HCT116 (cell line): ENCODE measurements at regions not wholly inside any gene's neighbourhood (a gene's known extent, or its start where the extent isn't known, plus 50 kb on each side); places are given as distances from the start of the nearest gene placed in this dataset.

Experiments
- ATAC-seq: fragments of 200-7000 bp; cut with Tn5 transposase; 2 replicates; pipeline ENCODE4 v1.9.1; 2020; ENCODE audit warnings: mild to moderate bottlenecking, moderate library complexity
- BruUV-seq: library from RNA; stranded (reverse); fragments of 400-500 nt; replicated peaks from 2 replicates; lab custom pipeline; 2021; lab: Mats Ljungman, UMichigan
- CTCF ChIA-PET: fragments of 300-600 bp; sonication (Branson Sonifier 250); formaldehyde crosslinking; loops from one replicate; lab custom pipeline; 2021; ENCODE audit warnings: antibody characterized with exemption; lab: Charles Lee
- POLR2A ChIA-PET: fragments of 300-600, 350-600 bp; sonication (Branson Sonifier 250); formaldehyde crosslinking; loops from one replicate; lab custom pipeline; 2021; ENCODE audit warnings: antibody characterized with exemption; lab: Charles Lee
- RAD21 ChIA-PET, 2 experiments: fragments of 300-600 bp; sonication (Branson Sonifier 250); formaldehyde crosslinking; loops; one replicate each; lab custom pipeline; 2023; ENCODE audit warnings: low total read pairs in 2 of 2; ENCODE audit not compliant: uncharacterized antibody in 2 of 2, unreplicated experiment in 2 of 2, low non-redundant PET in 1 of 2; lab: Charles Lee
- DNase-seq: peaks from one replicate; pipeline ENCODE4 v3.0.0-alpha.2; 2010; ENCODE audit warnings: low read depth, low spot score
- H2AFZ ChIP-seq: fragments of 200-600 bp; shearing (Covaris generic), sonication (generic); 2 replicates; pipeline ENCODE4 v1.6.1; 2017; ENCODE audit warnings: low read depth, mixed run types, mixed read lengths, antibody characterized with exemption, low read length; ENCODE audit not compliant: poor library complexity, severe bottlenecking
- H3K27ac ChIP-seq: 2 replicates; pipeline ENCODE4 v1.5.1; 2012; ENCODE audit warnings: low read depth, low read length
- H3K27me3 ChIP-seq: fragments of 200-600 bp; sonication (generic); 2 replicates; pipeline ENCODE4 v1.6.1; 2016; ENCODE audit warnings: mixed run types, low read length, mixed read lengths; ENCODE audit not compliant: insufficient read depth
- H3K36me3 ChIP-seq, 2 experiments: fragments of 200-500 bp in 1 of 2; fragments of 200-600 bp in 1 of 2; sonication (Bioruptor generic) in 1 of 2; sonication (generic) in 1 of 2; 2 replicates each; pipeline versions ENCODE4 v1.5.1 to v1.6.1; 2014 to 2016; ENCODE audit warnings: low read length in 2 of 2, inconsistent platforms in 1 of 2, mixed read lengths in 1 of 2, mixed run types in 1 of 2; ENCODE audit not compliant: insufficient read depth in 2 of 2, control insufficient read depth in 1 of 2
- H3K4me1 ChIP-seq, 2 experiments: fragments of 200-600 bp in 1 of 2; sonication (generic) in 1 of 2; 2 replicates each; pipeline versions ENCODE4 v1.5.1 to v1.6.1; 2012 to 2017; ENCODE audit warnings: low read length in 2 of 2, inconsistent platforms in 1 of 2, mild to moderate bottlenecking in 1 of 2, mixed read lengths in 1 of 2, mixed run types in 1 of 2, moderate library complexity in 1 of 2; ENCODE audit not compliant: insufficient read depth in 2 of 2, control insufficient read depth in 1 of 2
- H3K4me2 ChIP-seq: fragments of 200-600 bp; sonication (generic); 2 replicates; pipeline ENCODE4 v1.6.1; 2017; ENCODE audit warnings: mixed run types, low read length, mixed read lengths
- H3K4me3 ChIP-seq, 2 experiments: fragments of 200-600 bp in 1 of 2; sonication (generic) in 1 of 2; replicated peaks in 1 of 2; 2 replicates each; pipeline ENCODE4 v1.5.1; 2011 to 2016; ENCODE audit warnings: low read length in 2 of 2, control low read depth in 1 of 2, low read depth in 1 of 2, mild to moderate bottlenecking in 1 of 2, mixed read lengths in 1 of 2, mixed run types in 1 of 2
- H3K79me2 ChIP-seq: fragments of 200-600 bp; sonication (generic); 2 replicates; pipeline ENCODE4 v1.6.1; 2017; ENCODE audit warnings: mild to moderate bottlenecking, mixed run types, low read length, moderate library complexity, mixed read lengths; ENCODE audit not compliant: insufficient read depth
- H3K9ac ChIP-seq: fragments of 200-600 bp; sonication (generic); 2 replicates; pipeline ENCODE4 v1.6.1; 2016; ENCODE audit warnings: low read length, mixed read lengths
- H3K9me2 ChIP-seq: fragments of 200-600 bp; sonication (generic), shearing (Covaris generic); 2 replicates; pipeline ENCODE4 v1.6.1; 2017; ENCODE audit warnings: mixed run types, mild to moderate bottlenecking, moderate library complexity; ENCODE audit not compliant: insufficient read depth
- H3K9me3 ChIP-seq, 2 experiments: fragments of 200-500 bp in 1 of 2; fragments of 200-600 bp in 1 of 2; sonication (Bioruptor generic) in 1 of 2; sonication (generic) in 1 of 2; 2 replicates each; pipeline ENCODE4 v1.6.1; 2014 to 2017; ENCODE audit warnings: low read length in 2 of 2, mixed read lengths in 2 of 2, inconsistent platforms in 1 of 2, low read depth in 1 of 2, mild to moderate bottlenecking in 1 of 2, mixed run types in 1 of 2, moderate library complexity in 1 of 2; ENCODE audit not compliant: control insufficient read depth in 1 of 2, insufficient read depth in 1 of 2
- H4K20me1 ChIP-seq: fragments of 200-600 bp; sonication (generic), shearing (Covaris generic); 2 replicates; pipeline ENCODE4 v1.6.1; 2017; ENCODE audit warnings: mixed run types, mild to moderate bottlenecking, moderate library complexity; ENCODE audit not compliant: insufficient read depth
- ATF3 ChIP-seq: IDR thresholded peaks from 2 replicates; pipeline ENCODE4 v1.6.1; 2012
- CTCF ChIP-seq, 3 experiments: fragments of 200-600 bp in 1 of 3; sonication (generic) in 1 of 3; IDR thresholded peaks in 2 of 3; conservative IDR thresholded peaks in 1 of 3; 2 replicates each; pipeline ENCODE4 v1.5.1; 2012 to 2017; ENCODE audit warnings: low read depth in 2 of 3, low read length in 2 of 3, antibody characterized with exemption in 1 of 3, borderline replicate concordance in 1 of 3, control low read depth in 1 of 3, mild to moderate bottlenecking in 1 of 3, mixed read lengths in 1 of 3, mixed run types in 1 of 3, moderate library complexity in 1 of 3; ENCODE audit not compliant: insufficient read depth in 1 of 3
- EGR1 ChIP-seq: IDR thresholded peaks from 2 replicates; pipeline ENCODE4 v1.6.1; 2012; ENCODE audit warnings: low read depth
- ELF1 ChIP-seq: IDR thresholded peaks from 2 replicates; pipeline ENCODE4 v1.6.1; 2012; ENCODE audit warnings: low read depth, borderline replicate concordance
- EZH2 ChIP-seq: fragments of 200-600 bp; sonication (generic); IDR thresholded peaks from 2 replicates; pipeline ENCODE4 v1.6.1; 2017; ENCODE audit warnings: antibody characterized with exemption, mixed run types
- FOSL1 ChIP-seq: IDR thresholded peaks from 2 replicates; pipeline ENCODE4 v1.6.1; 2012; ENCODE audit warnings: low read depth
- MAX ChIP-seq: IDR thresholded peaks from 2 replicates; pipeline ENCODE4 v1.6.1; 2012
- POLR2A ChIP-seq: IDR thresholded peaks from 2 replicates; pipeline ENCODE4 v1.7.0; 2011; ENCODE audit warnings: borderline replicate concordance; ENCODE audit not compliant: insufficient read depth, insufficient read length; ENCODE audit errors: extremely low read depth
- POLR2AphosphoS5 ChIP-seq: IDR thresholded peaks from 2 replicates; pipeline ENCODE4 v1.6.1; 2011; ENCODE audit warnings: mild to moderate bottlenecking, low read depth, low read length, moderate library complexity
- RAD21 ChIP-seq: IDR thresholded peaks from 2 replicates; pipeline ENCODE4 v1.6.1; 2012; ENCODE audit warnings: low read depth, mild to moderate bottlenecking
- SIN3A ChIP-seq: IDR thresholded peaks from 2 replicates; pipeline ENCODE4 v1.6.1; 2012; ENCODE audit warnings: low read depth
- SP1 ChIP-seq: IDR thresholded peaks from 2 replicates; pipeline ENCODE4 v1.6.1; 2012; ENCODE audit warnings: low read depth
- SRF ChIP-seq: IDR thresholded peaks from 2 replicates; pipeline ENCODE4 v1.6.1; 2012; ENCODE audit warnings: low read depth
- ZBTB33 ChIP-seq: IDR thresholded peaks from 2 replicates; pipeline ENCODE4 v1.6.1; 2011; ENCODE audit warnings: mild to moderate bottlenecking, low read length, moderate library complexity; ENCODE audit not compliant: insufficient replicate concordance; ENCODE audit errors: extremely low read depth
- ZNF274 ChIP-seq: fragments of 200-500 bp; sonication (Bioruptor generic); IDR thresholded peaks from 2 replicates; pipeline ENCODE4 v1.6.1; 2014; ENCODE audit warnings: mild to moderate bottlenecking, low read depth, low read length, inconsistent platforms
- intact Hi-C: fragments of 100-400 bp; cut with micrococcal nuclease; formaldehyde crosslinking; loops from 2 replicates; pipeline ENCODE4 v1.10.0; 2022

GRCh38 chr22:27576413-27576812 lies 225.1 kb downstream of the MN1 start:
- Histone ChIP-seq H3K4me1 (no peaks in the 10 kb centered on the region; a peak in 1 of 4 replicates), H3K4me2 (no peak overlapping the region), H3K27ac (no peak overlapping the region), H3K4me3 (no peak overlapping the region), H3K9ac (no peak overlapping the region), H3K9me3 (peaks cover 0 to 6% of the 10 kb centered on the region in 2 experiments; a peak in 1 of 4 replicates), H2AFZ (no peak overlapping the region), H4K20me1 (no peaks in the 10 kb centered on the region), H3K79me2 (no peaks in the 10 kb centered on the region), H3K27me3 (0 out of 2 replicates have a peak, but pooled peaks cover 3% of the 10 kb centered on the region), H3K9me2 (no peaks in the 10 kb centered on the region), H3K36me3 (no peaks in the 10 kb centered on the region)
- no peak for TF ChIP-seq ATF3
- no peak for TF ChIP-seq SIN3A
- no peak for TF ChIP-seq SP1
- no peak for TF ChIP-seq POLR2AphosphoS5
- TF ChIP-seq FOSL1 = no peak
- intact Hi-C loops = no loop called here
- RAD21 ChIA-PET = no interaction called here
- no TSS peak for BruUV-seq
- CTCF ChIA-PET = no interaction called here
- no peak for DNase-seq
- POLR2A ChIA-PET = interaction anchor here (1.2 kb wide), 1 partner anchor 9 kb away, joined by 3 read pairs; no protein-coding TSS in a partner anchor
- ATAC-seq = no peak

- H3K27ac ChIP-seq = no peak overlapping the region
- ChIA-PET CTCF (no interaction called here), RAD21 (no interaction called here), POLR2A (interaction anchor here (1.2 kb wide), 1 partner anchor 10 kb away, joined by 3 read pairs; no protein-coding TSS in a partner anchor)
- intact Hi-C loops = no loop called here
- no peak overlapping the region for H2AFZ ChIP-seq
- ATAC-seq = no peak
- no peaks in the 10 kb centered on the region for H3K79me2 ChIP-seq
- H3K4me2 ChIP-seq = no peak overlapping the region
- H4K20me1 ChIP-seq = no peaks in the 10 kb centered on the region
- H3K36me3 ChIP-seq = no peaks in the 10 kb centered on the region
- no peak overlapping the region for H3K9ac ChIP-seq
- no peak for DNase-seq
- 0 out of 2 replicates have a peak, but pooled peaks cover 3% of the 10 kb centered on the region for H3K27me3 ChIP-seq
- H3K9me2 ChIP-seq = no peaks in the 10 kb centered on the region
- no peaks in the 10 kb centered on the region; a peak in 1 of 4 replicates for H3K4me1 ChIP-seq
- H3K9me3 ChIP-seq = peaks cover 0 to 6% of the 10 kb centered on the region in 2 experiments; a peak in 1 of 4 replicates
- H3K4me3 ChIP-seq = no peak overlapping the region
- no TSS peak for BruUV-seq
- TF ChIP-seq CTCF (IDR thresholded peaks at IDR 0.05 in 2 of 3, conservative IDR thresholded peaks at IDR 0.05 in 1 of 3; ENCODE audit: borderline replicate concordance in 1 of 3, insufficient read depth in 1 of 3, low read depth in 2 of 3, low read length in 2 of 3) = no peak
- no peak for TF ChIP-seq ELF1
- no peak for TF ChIP-seq MAX
- no peak for TF ChIP-seq POLR2A
- no peak for TF ChIP-seq SRF
- no peak for TF ChIP-seq EGR1
- no peak for TF ChIP-seq RAD21
- no peak for TF ChIP-seq POLR2AphosphoS5
- TF ChIP-seq SIN3A = no peak
- no peak for TF ChIP-seq ZBTB33
- TF ChIP-seq ZNF274 = no peak
- TF ChIP-seq EZH2 = no peak
Measured at GRCh38 chr22:27576815-27577573, 224.6 kb downstream of the MN1 start.
